IMR-90 (cell line): ENCODE measurements at regions not wholly inside any gene's neighbourhood (a gene's known extent, or its start where the extent isn't known, plus 50 kb on each side); places are given as distances from the start of the nearest gene placed in this dataset.

Experiments used
- ATAC-seq: fragments of 200-7000 bp; cut with Tn5 transposase; 2 replicates; pipeline ENCODE4 v1.9.1; 2020; ENCODE audit warnings: low read depth, mild to moderate bottlenecking, moderate library complexity
- BruUV-seq: library from RNA; stranded (reverse); fragments of 400-500 nt; replicated peaks from 2 replicates; lab custom pipeline; 2021; lab: Mats Ljungman, UMichigan
- CTCF ChIA-PET: fragments of 300-600 bp; formaldehyde crosslinking; extraction: SDS; loops from one replicate; lab custom pipeline; 2021; ENCODE audit warnings: antibody characterized with exemption; lab: Yijun Ruan, JAX
- POLR2A ChIA-PET: fragments of 300-600 bp; sonication (Branson Sonifier 250); formaldehyde crosslinking; loops from one replicate; lab custom pipeline; 2022; ENCODE audit warnings: antibody characterized with exemption; ENCODE audit not compliant: unreplicated experiment; lab: Charles Lee
- DNase-seq: peaks from one replicate; pipeline ENCODE4 v3.0.0; 2013
- H2AFZ ChIP-seq: replicated peaks from 2 replicates; pipeline ENCODE3; 2013; ENCODE audit warnings: low read length, mild to moderate bottlenecking; ENCODE audit not compliant: poor library complexity
- H2AK5ac ChIP-seq: 2 replicates; pipeline ENCODE4 v1.6.1; 2013; ENCODE audit warnings: low read depth, low read length, inconsistent platforms
- H2AK9ac ChIP-seq: replicated peaks from 2 replicates; pipeline ENCODE3; 2013; ENCODE audit warnings: mild to moderate bottlenecking, low read depth, low read length, moderate library complexity; ENCODE audit not compliant: poor library complexity
- H2BK120ac ChIP-seq: 2 replicates; pipeline ENCODE4 v1.6.1; 2013; ENCODE audit warnings: low read depth, low read length, inconsistent platforms
- H2BK15ac ChIP-seq: 3 replicates; pipeline ENCODE4 v1.6.1; 2013; ENCODE audit warnings: low read depth, low read length, inconsistent platforms
- H2BK20ac ChIP-seq: 2 replicates; pipeline ENCODE4 v1.6.1; 2013; ENCODE audit warnings: low read depth, mild to moderate bottlenecking, inconsistent platforms, low read length, moderate library complexity
- H2BK5ac ChIP-seq: 2 replicates; pipeline ENCODE4 v1.6.1; 2013; ENCODE audit warnings: mild to moderate bottlenecking, low read depth, low read length, inconsistent platforms; ENCODE audit not compliant: poor library complexity, severe bottlenecking
- H3K14ac ChIP-seq: replicated peaks from 2 replicates; pipeline ENCODE4 v1.6.1; 2013; ENCODE audit warnings: low read depth, low read length, inconsistent platforms
- H3K18ac ChIP-seq: 2 replicates; pipeline ENCODE4 v1.6.1; 2013; ENCODE audit warnings: low read depth, low read length, control low read depth
- H3K23ac ChIP-seq: 2 replicates; pipeline ENCODE4 v1.6.1; 2013; ENCODE audit warnings: low read depth, low read length, inconsistent platforms
- H3K27ac ChIP-seq: 2 replicates; pipeline ENCODE4 v1.5.1; 2013; ENCODE audit warnings: mild to moderate bottlenecking, control low read depth, low read length; ENCODE audit not compliant: insufficient read depth
- H3K27me3 ChIP-seq: 2 replicates; pipeline ENCODE4 v1.6.1; 2013; ENCODE audit warnings: low read length; ENCODE audit not compliant: control insufficient read depth, insufficient read depth
- H3K36me3 ChIP-seq: 2 replicates; pipeline ENCODE4 v1.6.1; 2013; ENCODE audit warnings: low read length, mixed read lengths; ENCODE audit not compliant: control insufficient read depth, insufficient read depth
- H3K4ac ChIP-seq: 2 replicates; pipeline ENCODE4 v1.6.1; 2013; ENCODE audit warnings: low read depth, low read length, inconsistent platforms
- H3K4me1 ChIP-seq: 2 replicates; pipeline ENCODE4 v1.6.1; 2013; ENCODE audit warnings: low read length, mixed read lengths; ENCODE audit not compliant: control insufficient read depth, insufficient read depth
- H3K4me2 ChIP-seq: 2 replicates; pipeline ENCODE4 v1.6.1; 2013; ENCODE audit warnings: low read depth, mild to moderate bottlenecking, control low read depth, low read length, moderate library complexity
- H3K4me3 ChIP-seq: 2 replicates; pipeline ENCODE4 v1.5.1; 2013; ENCODE audit warnings: low read depth, mild to moderate bottlenecking, control low read depth, low read length, moderate library complexity; ENCODE audit not compliant: insufficient read depth
- H3K56ac ChIP-seq: 2 replicates; pipeline ENCODE4 v1.6.1; 2013; ENCODE audit warnings: low read length, inconsistent platforms; ENCODE audit not compliant: insufficient read depth; ENCODE audit errors: extremely low read depth
- H3K79me1 ChIP-seq, 2 experiments: 2 replicates each; pipeline ENCODE4 v1.6.1; 2013; ENCODE audit warnings: low read length in 2 of 2, inconsistent platforms in 1 of 2, low read depth in 1 of 2
- H3K9ac ChIP-seq: 2 replicates; pipeline ENCODE4 v1.6.1; 2013; ENCODE audit warnings: low read depth, low read length, control low read depth
- H3K9me1 ChIP-seq: 2 replicates; pipeline ENCODE4 v1.6.1; 2013; ENCODE audit warnings: low read length, inconsistent platforms; ENCODE audit not compliant: insufficient read depth
- H3K9me3 ChIP-seq: 2 replicates; pipeline ENCODE4 v1.6.1; 2013; ENCODE audit warnings: low read length; ENCODE audit not compliant: control insufficient read depth, insufficient read depth
- H4K20me1 ChIP-seq: 2 replicates; pipeline ENCODE4 v1.6.1; 2013; ENCODE audit warnings: low read length, inconsistent platforms; ENCODE audit not compliant: insufficient read depth
- H4K5ac ChIP-seq: 2 replicates; pipeline ENCODE4 v1.6.1; 2013; ENCODE audit warnings: mild to moderate bottlenecking, low read depth, low read length, control low read depth
- H4K8ac ChIP-seq, 2 experiments: 2 replicates each; pipeline ENCODE4 v1.6.1; 2013; ENCODE audit warnings: low read depth in 2 of 2, low read length in 2 of 2, control low read depth in 1 of 2, inconsistent platforms in 1 of 2
- H4K91ac ChIP-seq: 2 replicates; pipeline ENCODE4 v1.6.1; 2013; ENCODE audit warnings: low read depth, low read length, inconsistent platforms; ENCODE audit not compliant: insufficient read depth
- BHLHE40 ChIP-seq: fragments of 150-350 bp; IDR thresholded peaks from 2 replicates; pipeline ENCODE4 v1.6.1; 2016; ENCODE audit warnings: mild to moderate bottlenecking, low read depth, low read length
- CEBPB ChIP-seq: IDR thresholded peaks from 2 replicates; pipeline ENCODE4 v1.6.1; 2012; ENCODE audit warnings: low read depth, low read length, improper control_type of control experiment
- CHD1 ChIP-seq: IDR thresholded peaks from 2 replicates; pipeline ENCODE4 v1.6.1; 2012; ENCODE audit warnings: low read depth, low read length, improper control_type of control experiment
- CTCF ChIP-seq: conservative IDR thresholded peaks from 2 replicates; pipeline ENCODE4 v1.5.1; 2012; ENCODE audit warnings: mild to moderate bottlenecking, low read depth, low read length, improper control_type of control experiment
- FOS ChIP-seq: fragments of 150-350 bp; IDR thresholded peaks from 2 replicates; pipeline ENCODE4 v1.6.1; 2016; ENCODE audit warnings: low read depth, low read length
- MAFK ChIP-seq: IDR thresholded peaks from 2 replicates; pipeline ENCODE4 v1.6.1; 2012; ENCODE audit warnings: low read depth, low read length, improper control_type of control experiment
- MAZ ChIP-seq: IDR thresholded peaks from 2 replicates; pipeline ENCODE4 v1.6.1; 2012; ENCODE audit warnings: low read depth, mild to moderate bottlenecking, low read length, improper control_type of control experiment, moderate library complexity, borderline replicate concordance
- MXI1 ChIP-seq: IDR thresholded peaks from 2 replicates; pipeline ENCODE4 v1.6.1; 2012; ENCODE audit warnings: low read depth, mild to moderate bottlenecking, low read length, moderate library complexity, borderline replicate concordance
- NFE2L2 ChIP-seq: fragments of 150-350 bp; IDR thresholded peaks from 2 replicates; pipeline ENCODE4 v1.6.1; 2016; ENCODE audit warnings: low read depth, mild to moderate bottlenecking, low read length
- POLR2A ChIP-seq: IDR thresholded peaks from 2 replicates; pipeline ENCODE4 v1.6.1; 2012; ENCODE audit warnings: mild to moderate bottlenecking, low read depth, low read length
- RAD21 ChIP-seq: IDR thresholded peaks from 2 replicates; pipeline ENCODE4 v1.6.1; 2012; ENCODE audit warnings: low read length, improper control_type of control experiment
- RCOR1 ChIP-seq: IDR thresholded peaks from 2 replicates; pipeline ENCODE4 v1.6.1; 2012; ENCODE audit warnings: mild to moderate bottlenecking, low read length, improper control_type of control experiment; ENCODE audit not compliant: insufficient replicate concordance
- RFX5 ChIP-seq: IDR thresholded peaks from 2 replicates; pipeline ENCODE4 v1.8.0; 2012; ENCODE audit warnings: low read depth, mild to moderate bottlenecking, low read length, moderate library complexity
- SMC3 ChIP-seq: fragments of 150-350 bp; IDR thresholded peaks from 2 replicates; pipeline ENCODE4 v1.6.1; 2016; ENCODE audit warnings: low read depth, mild to moderate bottlenecking, antibody characterized with exemption, low read length, moderate library complexity
- WGBS, 2 experiments: methylation state at CpG; one replicate each; pipeline versions ENCODE4 v1.1.5 to v1.1.7; 2013; ENCODE audit warnings: missing lambda C conversion rate in 2 of 2; ENCODE audit not compliant: insufficient read length in 1 of 2; ENCODE audit errors: extremely low coverage in 2 of 2; 5-methylcytosine and 5-hydroxymethylcytosine counted together
- dilution Hi-C: fragments of 300-500 bp; cut with HindIII; formaldehyde crosslinking; loops from one replicate; pipeline ENCODE4 v1.14.3; 2018; ENCODE audit warnings: low sequenced_read_pairs; ENCODE audit not compliant: unreplicated experiment
- in situ Hi-C: fragments of 300-500 bp; cut with MboI; formaldehyde crosslinking; loops from 3 replicates; pipeline ENCODE4 v1.14.3; 2019; ENCODE audit warnings: low sequenced_read_pairs, inconsistent platforms, mixed read lengths
- intact Hi-C: fragments of 100-400 bp; cut with micrococcal nuclease; formaldehyde crosslinking; loops from 2 replicates; pipeline ENCODE4 v1.10.0; 2022
- TF ChIP-seq, protein P1 (sequence below): fragments of 150-350 bp; IDR thresholded peaks from 2 replicates; pipeline ENCODE4 v1.6.1; 2016; ENCODE audit warnings: low read depth, mild to moderate bottlenecking, low read length, moderate library complexity, borderline replicate concordance
- TF ChIP-seq, protein P2 (sequence below): fragments of 150-350 bp; IDR thresholded peaks from 2 replicates; pipeline ENCODE4 v1.6.1; 2017; ENCODE audit warnings: mild to moderate bottlenecking, antibody characterized with exemption, low read length, low read depth

DNA sequence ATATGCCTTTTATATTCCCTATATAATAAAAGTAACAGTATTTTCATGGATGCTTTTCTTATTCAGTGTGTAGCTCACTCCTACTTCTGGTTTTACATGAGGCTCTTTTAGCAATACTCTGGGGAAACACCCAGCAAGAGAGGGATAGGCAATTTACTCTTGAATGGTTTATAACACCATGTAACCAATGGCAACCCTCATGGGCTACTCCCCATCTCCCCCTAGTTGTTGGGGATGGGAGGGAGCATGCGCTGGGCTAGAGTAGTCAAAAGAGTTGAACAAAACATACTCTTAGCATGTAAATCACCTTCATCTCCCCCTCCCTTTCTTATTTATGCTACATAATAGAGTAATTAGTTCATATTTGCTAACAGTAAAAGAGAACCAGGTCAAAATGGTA is 140.1 kb upstream of the LRFN2 start:
- H2AFZ ChIP-seq: no peak overlapping the region
- in situ Hi-C loops: no loop called here
- H3K4me2 ChIP-seq: no peak overlapping the region
- no peak overlapping the region for H3K9ac ChIP-seq
- H3K18ac ChIP-seq: no peak overlapping the region
- H3K27me3 ChIP-seq: no peaks in the 10 kb centered on the region; the same call in none of the 2 replicates
- no peak overlapping the region for H3K4ac ChIP-seq
- H3K23ac ChIP-seq: no peak overlapping the region
- no peaks in the 10 kb centered on the region for H4K20me1 ChIP-seq
- no peak overlapping the region for H3K14ac ChIP-seq
- no peaks in the 10 kb centered on the region for H3K9me3 ChIP-seq
- BruUV-seq: no TSS peak
- ChIA-PET POLR2A (no interaction called here), CTCF (no interaction called here)
- H4K5ac ChIP-seq: no peak overlapping the region
- ATAC-seq (no peak), DNase-seq (no peak)
- no peak overlapping the region for H2BK5ac ChIP-seq
- H2AK9ac ChIP-seq: no peak overlapping the region
- H3K27ac ChIP-seq: no peak overlapping the region
- H2BK15ac ChIP-seq: no peak overlapping the region
- dilution Hi-C loops: no loop called here
- no peak overlapping the region for H4K8ac ChIP-seq
- WGBS, 2 experiments: no CpG with 5 or more reads among the region's 1 CpG
- TF ChIP-seq, protein P1, sequence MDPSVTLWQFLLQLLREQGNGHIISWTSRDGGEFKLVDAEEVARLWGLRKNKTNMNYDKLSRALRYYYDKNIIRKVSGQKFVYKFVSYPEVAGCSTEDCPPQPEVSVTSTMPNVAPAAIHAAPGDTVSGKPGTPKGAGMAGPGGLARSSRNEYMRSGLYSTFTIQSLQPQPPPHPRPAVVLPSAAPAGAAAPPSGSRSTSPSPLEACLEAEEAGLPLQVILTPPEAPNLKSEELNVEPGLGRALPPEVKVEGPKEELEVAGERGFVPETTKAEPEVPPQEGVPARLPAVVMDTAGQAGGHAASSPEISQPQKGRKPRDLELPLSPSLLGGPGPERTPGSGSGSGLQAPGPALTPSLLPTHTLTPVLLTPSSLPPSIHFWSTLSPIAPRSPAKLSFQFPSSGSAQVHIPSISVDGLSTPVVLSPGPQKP: no peak
- TF ChIP-seq MAFK: no peak
- TF ChIP-seq CHD1: no peak
- no peak for TF ChIP-seq MAZ
- TF ChIP-seq, protein P2, sequence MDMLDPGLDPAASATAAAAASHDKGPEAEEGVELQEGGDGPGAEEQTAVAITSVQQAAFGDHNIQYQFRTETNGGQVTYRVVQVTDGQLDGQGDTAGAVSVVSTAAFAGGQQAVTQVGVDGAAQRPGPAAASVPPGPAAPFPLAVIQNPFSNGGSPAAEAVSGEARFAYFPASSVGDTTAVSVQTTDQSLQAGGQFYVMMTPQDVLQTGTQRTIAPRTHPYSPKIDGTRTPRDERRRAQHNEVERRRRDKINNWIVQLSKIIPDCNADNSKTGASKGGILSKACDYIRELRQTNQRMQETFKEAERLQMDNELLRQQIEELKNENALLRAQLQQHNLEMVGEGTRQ: no peak
- TF ChIP-seq RCOR1: no peak
- no peak for TF ChIP-seq CTCF
- TF ChIP-seq FOS: no peak
- TF ChIP-seq MXI1: no peak
- TF ChIP-seq RFX5: no peak
- TF ChIP-seq CEBPB: no peak
- no peak for TF ChIP-seq RAD21
- no peak for TF ChIP-seq SMC3
- TF ChIP-seq POLR2A: no peak
- no peak for TF ChIP-seq NFE2L2
- no peak for TF ChIP-seq BHLHE40
- no peaks in the 10 kb centered on the region for H3K4me1 ChIP-seq
- H4K91ac ChIP-seq: no peak overlapping the region
- no peaks in the 10 kb centered on the region for H3K36me3 ChIP-seq
- H2AK5ac ChIP-seq: no peak overlapping the region
- no peak overlapping the region for H3K4me3 ChIP-seq
- H3K56ac ChIP-seq: no peak overlapping the region
- no peaks in the 10 kb centered on the region for H3K9me1 ChIP-seq
- no peak overlapping the region for H2BK120ac ChIP-seq
- H3K79me1 ChIP-seq: no peaks in the 10 kb centered on the region
- H2BK20ac ChIP-seq: no peak overlapping the region
- intact Hi-C loops: no loop called here
